Panc1 (cell line): ENCODE measurements at regions not wholly inside any gene's neighbourhood (a gene's known extent, or its start where the extent isn't known, plus 50 kb on each side); places are given as distances from the start of the nearest gene placed in this dataset.
"Not testable (repeated sequence)": the region's sequence is repeated elsewhere in the genome, so short reads cannot be mapped to it uniquely, and the experiment has no call there.

ENCODE experiments used
- ATAC-seq: fragments of 200-7000 bp; cut with Tn5 transposase; 2 replicates; pipeline ENCODE4 v1.9.1; 2020; ENCODE audit warnings: mild to moderate bottlenecking, moderate library complexity
- BruUV-seq: library from RNA; stranded (reverse); fragments of 400-500 nt; replicated peaks from 2 replicates; lab custom pipeline; 2021; lab: Mats Ljungman, UMichigan
- CTCF ChIA-PET: fragments of 300-600 bp; sonication (Branson Sonifier 250); formaldehyde crosslinking; loops from one replicate; lab custom pipeline; 2022; ENCODE audit warnings: antibody characterized with exemption; lab: Charles Lee
- POLR2A ChIA-PET: fragments of 300-600 bp; sonication (Branson Sonifier 250); formaldehyde crosslinking; loops from one replicate; lab custom pipeline; 2022; ENCODE audit warnings: antibody characterized with exemption; lab: Charles Lee
- DNase-seq: peaks from one replicate; pipeline ENCODE4 v3.0.0-alpha.2; 2010; ENCODE audit warnings: low read depth, low spot score
- H3K27ac ChIP-seq: 2 replicates; pipeline ENCODE4 v1.5.1; 2011; ENCODE audit warnings: mild to moderate bottlenecking, low read length, inconsistent platforms
- H3K27me3 ChIP-seq: fragments of 200-500 bp; sonication (Bioruptor generic); 2 replicates; pipeline ENCODE4 v1.6.0; 2014; ENCODE audit warnings: low read length, inconsistent platforms; ENCODE audit not compliant: control insufficient read depth, insufficient read depth
- H3K36me3 ChIP-seq: fragments of 200-500 bp; sonication (Bioruptor generic); 2 replicates; pipeline ENCODE4 v1.5.1; 2014; ENCODE audit warnings: inconsistent platforms, mild to moderate bottlenecking, low read length, moderate library complexity; ENCODE audit not compliant: control insufficient read depth, insufficient read depth
- H3K4me1 ChIP-seq: 2 replicates; pipeline ENCODE4 v1.5.1; 2011; ENCODE audit warnings: inconsistent platforms, mild to moderate bottlenecking, low read length, moderate library complexity; ENCODE audit not compliant: control insufficient read depth, insufficient read depth
- H3K4me3 ChIP-seq, 2 experiments: 2 replicates each; pipeline ENCODE4 v1.5.1; 2011 to 2012; ENCODE audit warnings: low read depth in 2 of 2, low read length in 2 of 2, mild to moderate bottlenecking in 2 of 2, inconsistent platforms in 1 of 2, moderate library complexity in 1 of 2
- H3K9me3 ChIP-seq: fragments of 200-500 bp; sonication (Bioruptor generic); 2 replicates; pipeline ENCODE4 v1.5.1; 2014; ENCODE audit warnings: low read depth, mild to moderate bottlenecking, inconsistent platforms, low read length, moderate library complexity; ENCODE audit not compliant: control insufficient read depth, insufficient read depth
- CTCF ChIP-seq: fragments of 450-650 bp; IDR thresholded peaks from 2 replicates; pipeline ENCODE4 v1.5.1; 2017; ENCODE audit warnings: mild to moderate bottlenecking
- POLR2AphosphoS5 ChIP-seq: IDR thresholded peaks from 2 replicates; pipeline ENCODE4 v1.6.1; 2012; ENCODE audit warnings: mild to moderate bottlenecking, low read depth, low read length, moderate library complexity
- REST ChIP-seq, 2 experiments: IDR thresholded peaks; 2 replicates each; pipeline ENCODE4 v1.6.1; 2011 to 2012; ENCODE audit warnings: low read depth in 2 of 2, control low read depth in 1 of 2, low read length in 1 of 2, mild to moderate bottlenecking in 1 of 2, moderate library complexity in 1 of 2; ENCODE audit not compliant: insufficient read depth in 1 of 2
- SIN3A ChIP-seq: IDR thresholded peaks from 2 replicates; pipeline ENCODE4 v1.6.1; 2012; ENCODE audit warnings: low read depth, mild to moderate bottlenecking, low read length, moderate library complexity, borderline replicate concordance; ENCODE audit not compliant: insufficient read depth
- TCF7L2 ChIP-seq: IDR thresholded peaks from 2 replicates; pipeline ENCODE4 v1.6.1; 2011; ENCODE audit warnings: mild to moderate bottlenecking, low read depth, low read length, inconsistent platforms
- in situ Hi-C: cut with HindIII; loops from 2 replicates; pipeline ENCODE4 v1.10.0; 2016; ENCODE audit warnings: low sequenced_read_pairs, low pct_unique_long_range_greater_than_20kb
- intact Hi-C: fragments of 100-400 bp; cut with micrococcal nuclease; formaldehyde crosslinking; loops from one replicate; pipeline ENCODE4 v1.10.0; 2022; ENCODE audit not compliant: unreplicated experiment

- ChIA-PET CTCF (no interaction called here), POLR2A (no interaction called here)
- no peak overlapping the region for H3K4me3 ChIP-seq
- in situ Hi-C loops: no loop called here
- no peak for DNase-seq
- H3K4me1 ChIP-seq: no peaks in the 10 kb centered on the region
- BruUV-seq: no TSS peak
- no peak overlapping the region for H3K27ac ChIP-seq
- intact Hi-C loops: no loop called here
- H3K27me3 ChIP-seq: no peaks in the 10 kb centered on the region; the same call in 1 of the 2 replicates
- H3K36me3 ChIP-seq: no peaks in the 10 kb centered on the region
- TF ChIP-seq SIN3A (no peak), CTCF (no peak), TCF7L2 (no peak)
- no peaks in the 10 kb centered on the region for H3K9me3 ChIP-seq
- ATAC-seq: no peak
These were observed 62.3 kb upstream of the PPP1R12A start for GRCh38 chr12:79997096-79997791.

- ATAC-seq, CTCF ChIA-PET, H3K36me3 ChIP-seq, H3K4me1 ChIP-seq, in situ Hi-C loops, H3K27me3 ChIP-seq, POLR2A ChIA-PET, H3K4me3 ChIP-seq, H3K9me3 ChIP-seq, H3K27ac ChIP-seq, BruUV-seq, intact Hi-C loops, DNase-seq: not testable (repeated sequence)
These were observed 60.6 kb upstream of the PPP1R12A start for GRCh38 chr12:79995385-79996084.

GRCh38 chr12:79993106-79993862, 58.4 kb upstream of the PPP1R12A start:
- Histone ChIP-seq H3K9me3 (no peaks in the 10 kb centered on the region), H3K27ac (no peak overlapping the region), H3K4me1 (no peaks in the 10 kb centered on the region), H3K36me3 (no peaks in the 10 kb centered on the region), H3K4me3 (no peak overlapping the region), H3K27me3 (no peaks in the 10 kb centered on the region)
- in situ Hi-C loops (no loop called here), intact Hi-C loops (no loop called here)
- no peak for DNase-seq
- TF ChIP-seq SIN3A (no peak), TCF7L2 (no peak), POLR2AphosphoS5 (no peak), CTCF (no peak), REST (IDR thresholded peaks at IDR 0.05; ENCODE audit: insufficient read depth in 1 of 2, low read depth in 2 of 2, low read length in 1 of 2) (no peak)
- ChIA-PET POLR2A (no interaction called here), CTCF (no interaction called here)
- no TSS peak for BruUV-seq
- no peak for ATAC-seq
